ENCODE measurements at regions not wholly inside any gene's neighbourhood (a gene's known extent, or its start where the extent isn't known, plus 50 kb on each side); places are given as distances from the start of the nearest gene placed in this dataset.

GRCh38 chr15:93244696-93245660, 156.0 kb upstream of the RGMA start:
- TF ChIP-seq CTCF (IDR thresholded peaks at IDR 0.05) (no peak), POLR2A (IDR thresholded peaks at IDR 0.05) (no peak)
